PC-3 (cell line): ENCODE measurements at regions not wholly inside any gene's neighbourhood (a gene's known extent, or its start where the extent isn't known, plus 50 kb on each side); places are given as distances from the start of the nearest gene placed in this dataset.

Experiments
- CTCF ChIP-seq: fragments of 300-600 bp; sonication (generic); conservative IDR thresholded peaks from 2 replicates; pipeline ENCODE4 v1.5.1; 2017; ENCODE audit warnings: antibody characterized with exemption, low read depth, mild to moderate bottlenecking, low read length
- EZH2phosphoT487 ChIP-seq: fragments of 300-600 bp; sonication (generic); IDR thresholded peaks from 2 replicates; pipeline ENCODE4 v1.6.1; 2018; ENCODE audit warnings: mild to moderate bottlenecking, antibody characterized with exemption, low read length, borderline replicate concordance

GRCh38 chr18:26639149-26639548, 90.8 kb upstream of the KCTD1 start:
- no peak for TF ChIP-seq EZH2phosphoT487
- no peak for TF ChIP-seq CTCF
